Cardiac fibroblast (primary cell): ENCODE measurements at regions not wholly inside any gene's neighbourhood (a gene's known extent, or its start where the extent isn't known, plus 50 kb on each side); places are given as distances from the start of the nearest gene placed in this dataset.
"Not testable (repeated sequence)": the region's sequence is repeated elsewhere in the genome, so short reads cannot be mapped to it uniquely, and the experiment has no call there.

ENCODE experiments used
- DNase-seq, 2 donors: peaks; one replicate each; pipeline versions ENCODE4 v3.0.0 to v3.0.0-alpha.2; 2010; ENCODE audit warnings: low read depth in 2 of 2
- H3K4me3 ChIP-seq, 2 donors: replicated peaks in 1 of 2; 1 replicate in 1 of 2; 2 replicates in 1 of 2; pipeline ENCODE4 v1.5.1; 2011; ENCODE audit warnings: low read depth in 2 of 2, low read length in 2 of 2, mild to moderate bottlenecking in 2 of 2, moderate library complexity in 1 of 2
- CTCF ChIP-seq: IDR thresholded peaks from one replicate; pipeline ENCODE4 v1.5.1; 2011; ENCODE audit warnings: low read depth, mild to moderate bottlenecking, low read length, inconsistent platforms

DNA sequence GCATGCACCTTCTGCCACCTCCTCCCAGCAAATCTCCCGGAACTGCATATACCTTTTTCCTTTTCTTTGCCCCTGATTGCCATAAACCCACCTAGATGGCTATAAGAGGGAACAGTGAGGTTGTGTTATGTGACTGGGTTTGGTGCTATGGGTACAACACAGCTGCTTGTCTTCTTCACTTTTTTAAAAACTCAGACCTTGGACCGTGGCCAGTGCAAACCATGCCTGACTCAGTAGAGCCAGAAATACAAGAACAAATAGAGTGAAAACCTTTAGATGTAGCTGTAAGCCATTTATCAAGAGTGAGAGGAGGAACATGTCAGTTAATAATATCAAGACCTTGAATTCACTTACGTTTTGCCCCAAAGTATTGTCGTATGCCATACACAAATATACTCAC is 267.4 kb upstream of the CHAC2 start:
- TF ChIP-seq CTCF: no peak
- no peak for DNase-seq

GRCh38 chr2:53498210-53498609 is 269.4 kb upstream of the CHAC2 start:
- peak; percentile 20 to 48 for DNase-seq
- H3K4me3 ChIP-seq: no peak overlapping the region
- TF ChIP-seq CTCF: no peak

More for the DNA sequence above, 267.4 kb upstream of the CHAC2 start:
- no peak overlapping the region for H3K4me3 ChIP-seq

DNA sequence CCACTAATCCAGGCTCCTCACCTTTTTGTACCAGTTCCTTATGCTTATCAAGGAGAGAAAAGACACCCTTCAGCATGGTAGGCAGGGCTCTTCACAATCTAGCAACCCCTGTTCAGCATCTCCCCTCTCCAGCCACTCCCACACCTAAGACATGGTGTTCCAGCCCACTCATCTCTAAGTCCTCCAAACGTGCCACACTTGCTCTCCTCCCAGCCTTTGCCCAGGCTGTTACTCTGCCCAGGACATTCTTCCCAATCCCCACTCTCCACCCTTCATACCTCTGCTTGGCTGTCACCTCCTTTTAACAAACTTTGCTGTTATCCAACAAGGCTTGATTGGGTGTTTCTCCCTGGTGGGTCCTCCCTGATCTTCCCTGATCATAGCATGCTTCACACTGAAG is 270.6 kb upstream of the CHAC2 start:
- no peak for TF ChIP-seq CTCF
- no peak for DNase-seq
- no peak overlapping the region for H3K4me3 ChIP-seq

GRCh38 chr2:53493210-53493609 is 274.4 kb upstream of the CHAC2 start:
- H3K4me3 ChIP-seq: no peak overlapping the region
- DNase-seq: no peak
- TF ChIP-seq CTCF: no peak

DNA sequence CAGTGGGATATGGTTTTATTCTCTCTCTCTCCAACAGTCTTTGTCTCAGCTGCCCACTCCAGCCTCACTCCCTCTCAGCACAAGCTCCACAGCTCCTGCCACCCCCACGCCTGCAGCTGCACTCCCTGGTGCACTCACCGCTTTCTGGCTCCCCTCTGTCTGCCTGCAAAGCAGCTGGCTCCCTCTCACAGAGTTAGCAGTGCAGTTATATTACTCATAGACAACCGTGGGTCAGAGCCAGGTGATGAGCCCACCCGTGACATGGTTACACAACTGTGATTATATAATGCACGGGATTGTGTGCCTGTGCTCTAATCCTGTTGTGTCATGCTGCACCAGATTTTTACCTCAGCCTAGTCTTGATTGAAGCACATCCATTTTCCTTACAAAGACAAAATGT is 276.9 kb upstream of the CHAC2 start:
- TF ChIP-seq CTCF: no peak
- DNase-seq: peak; percentile 7 to 59
- no peak overlapping the region for H3K4me3 ChIP-seq

- DNase-seq: not testable (repeated sequence)
These were observed 281.3 kb upstream of the CHAC2 start for GRCh38 chr2:53486185-53486899.

GRCh38 chr2:53485021-53485728 is 282.4 kb upstream of the CHAC2 start:
- no peak for TF ChIP-seq CTCF
- no peak for DNase-seq
- no peak overlapping the region for H3K4me3 ChIP-seq

More at GRCh38 chr2:53486185-53486899, 281.3 kb upstream of the CHAC2 start:
- H3K4me3 ChIP-seq: not testable (repeated sequence)
